CD4-positive, alpha-beta T cell (primary cell): ENCODE measurements at regions not wholly inside any gene's neighbourhood (a gene's known extent, or its start where the extent isn't known, plus 50 kb on each side); places are given as distances from the start of the nearest gene placed in this dataset.

Source experiments
- ATAC-seq: fragments of 200-7000 bp; cut with Tn5 transposase; one replicate; pipeline ENCODE4 v1.10.0; 2022; ENCODE audit warnings: mild to moderate bottlenecking; ENCODE audit not compliant: poor library complexity
- CTCF ChIA-PET: fragments of 350-600 bp; sonication (Branson Sonifier 250); formaldehyde crosslinking; loops from one replicate; lab custom pipeline; 2021; ENCODE audit warnings: antibody characterized with exemption, inconsistent platforms; lab: Charles Lee
- POLR2A ChIA-PET: fragments of 350-600 bp; sonication (Branson Sonifier 250); formaldehyde crosslinking; loops from one replicate; lab custom pipeline; 2021; ENCODE audit warnings: antibody characterized with exemption, inconsistent platforms; lab: Charles Lee
- DNase-seq, 14 experiments: peaks; one replicate each; pipeline ENCODE4 v3.0.0-alpha.2; 2013 to 2020; ENCODE audit warnings: mixed read lengths in 2 of 14
- H3K27ac ChIP-seq, 2 donors: one replicate each; pipeline versions ENCODE4 v1.5.1 to v1.7.0; 2013; ENCODE audit warnings: low read length in 2 of 2, low read depth in 1 of 2, mild to moderate bottlenecking in 1 of 2
- H3K27me3 ChIP-seq, 2 experiments: 1 replicate in 1 of 2; 2 replicates in 1 of 2; pipeline versions ENCODE4 v1.6.1 to v1.7.0; 2013; ENCODE audit warnings: low read length in 2 of 2, control low read depth in 1 of 2, mild to moderate bottlenecking in 1 of 2, moderate library complexity in 1 of 2; ENCODE audit not compliant: insufficient read depth in 2 of 2, control insufficient read depth in 1 of 2
- H3K36me3 ChIP-seq: one replicate; pipeline ENCODE4 v1.6.1; 2013; ENCODE audit warnings: low read length, control low read depth; ENCODE audit not compliant: insufficient read depth
- H3K4me1 ChIP-seq: one replicate; pipeline ENCODE4 v1.6.1; 2013; ENCODE audit warnings: low read length, control low read depth; ENCODE audit not compliant: insufficient read depth
- H3K4me3 ChIP-seq: one replicate; pipeline ENCODE4 v1.5.1; 2013; ENCODE audit warnings: mild to moderate bottlenecking, low read length, moderate library complexity
- H3K9me3 ChIP-seq, 2 experiments: 1 replicate in 1 of 2; 2 replicates in 1 of 2; pipeline versions ENCODE4 v1.6.1 to v1.7.0; 2013; ENCODE audit warnings: low read length in 2 of 2, mild to moderate bottlenecking in 2 of 2, control low read depth in 1 of 2, moderate library complexity in 1 of 2; ENCODE audit not compliant: control insufficient read depth in 1 of 2, insufficient read depth in 1 of 2
- H3K27ac Mint-ChIP-seq: one replicate; pipeline ENCODE4 v1.8.0; 2020; ENCODE audit warnings: mixed read lengths
- H3K27me3 Mint-ChIP-seq: one replicate; pipeline ENCODE4 v1.8.0; 2021; ENCODE audit warnings: mixed read lengths
- H3K36me3 Mint-ChIP-seq: one replicate; pipeline ENCODE4 v1.8.0; 2021; ENCODE audit warnings: low read depth, mixed read lengths
- H3K4me1 Mint-ChIP-seq: one replicate; pipeline ENCODE4 v1.8.0; 2021; ENCODE audit warnings: low read depth, mixed read lengths
- H3K4me3 Mint-ChIP-seq: one replicate; pipeline ENCODE4 v1.8.0; 2020; ENCODE audit warnings: mild to moderate bottlenecking, mixed read lengths
- H3K9me3 Mint-ChIP-seq: one replicate; pipeline ENCODE4 v1.8.0; 2020; ENCODE audit warnings: mixed read lengths
- intact Hi-C, 2 experiments: fragments of 100-400 bp; cut with DNase I in 1 of 2; cut with micrococcal nuclease in 1 of 2; formaldehyde crosslinking; loops; one replicate each; pipeline versions ENCODE4 v1.15.1 to v1.9.0; 2023 to 2025; cut with DNase I, micrococcal nuclease
- TF ChIP-seq, protein P1 (sequence below): fragments of 200-600 bp; IDR thresholded peaks from one replicate; pipeline ENCODE4 v1.8.0; 2022; ENCODE audit warnings: antibody characterized with exemption, mild to moderate bottlenecking

DNA sequence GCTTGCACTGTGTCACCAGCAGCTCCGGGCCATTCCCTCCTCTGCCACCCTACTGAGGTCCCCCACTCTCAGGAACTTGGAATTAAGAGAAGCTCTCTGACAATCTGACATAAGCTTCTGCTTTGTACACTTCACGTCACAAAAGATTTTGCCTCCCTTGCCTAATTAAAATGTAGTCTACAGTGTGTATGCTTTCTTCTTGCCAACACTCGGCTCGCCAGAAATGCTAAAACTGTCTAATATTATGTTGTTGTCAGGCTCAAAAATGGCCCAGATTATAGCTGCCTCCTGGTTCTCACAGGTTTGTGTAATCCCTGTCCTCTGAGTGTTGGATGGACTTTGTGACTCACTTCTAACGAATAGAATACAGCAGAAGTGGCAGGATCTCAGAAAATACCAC, 474.7 kb downstream of the MBD2 start:
- CTCF ChIA-PET = no interaction called here
- Histone ChIP-seq H3K4me1 (no peaks in the 10 kb centered on the region), H3K4me3 (no peak overlapping the region), H3K9me3 (peaks cover 0 to 4% of the 10 kb centered on the region in 2 experiments), H3K27ac (no peak overlapping the region), H3K27me3 (no peaks in the 10 kb centered on the region), H3K36me3 (no peaks in the 10 kb centered on the region)
- H3K27me3 Mint-ChIP-seq = no peaks in the 10 kb centered on the region
- DNase-seq (no peak), ATAC-seq (no peak)
- POLR2A ChIA-PET = no interaction called here
- TF ChIP-seq, protein P1, sequence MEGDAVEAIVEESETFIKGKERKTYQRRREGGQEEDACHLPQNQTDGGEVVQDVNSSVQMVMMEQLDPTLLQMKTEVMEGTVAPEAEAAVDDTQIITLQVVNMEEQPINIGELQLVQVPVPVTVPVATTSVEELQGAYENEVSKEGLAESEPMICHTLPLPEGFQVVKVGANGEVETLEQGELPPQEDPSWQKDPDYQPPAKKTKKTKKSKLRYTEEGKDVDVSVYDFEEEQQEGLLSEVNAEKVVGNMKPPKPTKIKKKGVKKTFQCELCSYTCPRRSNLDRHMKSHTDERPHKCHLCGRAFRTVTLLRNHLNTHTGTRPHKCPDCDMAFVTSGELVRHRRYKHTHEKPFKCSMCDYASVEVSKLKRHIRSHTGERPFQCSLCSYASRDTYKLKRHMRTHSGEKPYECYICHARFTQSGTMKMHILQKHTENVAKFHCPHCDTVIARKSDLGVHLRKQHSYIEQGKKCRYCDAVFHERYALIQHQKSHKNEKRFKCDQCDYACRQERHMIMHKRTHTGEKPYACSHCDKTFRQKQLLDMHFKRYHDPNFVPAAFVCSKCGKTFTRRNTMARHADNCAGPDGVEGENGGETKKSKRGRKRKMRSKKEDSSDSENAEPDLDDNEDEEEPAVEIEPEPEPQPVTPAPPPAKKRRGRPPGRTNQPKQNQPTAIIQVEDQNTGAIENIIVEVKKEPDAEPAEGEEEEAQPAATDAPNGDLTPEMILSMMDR = no peak
- H3K9me3 Mint-ChIP-seq = no peaks in the 10 kb centered on the region
- no peak overlapping the region for H3K4me3 Mint-ChIP-seq
- no peaks in the 10 kb centered on the region for H3K36me3 Mint-ChIP-seq
- no peak overlapping the region for H3K27ac Mint-ChIP-seq
- no peaks in the 10 kb centered on the region for H3K4me1 Mint-ChIP-seq
- intact Hi-C loops = no loop called here

- Histone ChIP-seq H3K4me3 (no peak overlapping the region), H3K9me3 (peaks cover 0 to 4% of the 10 kb centered on the region in 2 experiments), H3K4me1 (no peaks in the 10 kb centered on the region), H3K27me3 (no peaks in the 10 kb centered on the region), H3K27ac (no peak overlapping the region), H3K36me3 (no peaks in the 10 kb centered on the region)
- H3K36me3 Mint-ChIP-seq = no peaks in the 10 kb centered on the region
- no peaks in the 10 kb centered on the region for H3K27me3 Mint-ChIP-seq
- POLR2A ChIA-PET = no interaction called here
- H3K27ac Mint-ChIP-seq = no peak overlapping the region
- intact Hi-C loops = no loop called here
- DNase-seq (no peak), ATAC-seq (no peak)
- H3K4me3 Mint-ChIP-seq = no peak overlapping the region
- TF ChIP-seq, protein P1 = no peak
- H3K4me1 Mint-ChIP-seq = no peaks in the 10 kb centered on the region
- CTCF ChIA-PET = no interaction called here
- H3K9me3 Mint-ChIP-seq = no peaks in the 10 kb centered on the region
Observed at GRCh38 chr18:53747663-53748160, 476.8 kb downstream of the MBD2 start.

- ChIA-PET POLR2A (no interaction called here), CTCF (no interaction called here)
- no peak overlapping the region for H3K27ac Mint-ChIP-seq
- Histone ChIP-seq H3K36me3 (no peaks in the 10 kb centered on the region), H3K27ac (no peak overlapping the region), H3K4me1 (no peaks in the 10 kb centered on the region), H3K9me3 (peaks cover 0 to 4% of the 10 kb centered on the region in 2 experiments), H3K27me3 (no peaks in the 10 kb centered on the region), H3K4me3 (no peak overlapping the region)
- H3K4me1 Mint-ChIP-seq = no peaks in the 10 kb centered on the region
- H3K9me3 Mint-ChIP-seq = peaks cover 2% of the 10 kb centered on the region
- TF ChIP-seq, protein P1 = no peak
- no peaks in the 10 kb centered on the region for H3K27me3 Mint-ChIP-seq
- no peak for DNase-seq
- no peaks in the 10 kb centered on the region for H3K36me3 Mint-ChIP-seq
- intact Hi-C loops = no loop called here
- H3K4me3 Mint-ChIP-seq = no peak overlapping the region
- no peak for ATAC-seq
Observed at GRCh38 chr18:53747210-53747609, 477.3 kb downstream of the MBD2 start.
